ENCODE measurements at regions not wholly inside any gene's neighbourhood (a gene's known extent, or its start where the extent isn't known, plus 50 kb on each side); places are given as distances from the start of the nearest gene placed in this dataset.

DNA sequence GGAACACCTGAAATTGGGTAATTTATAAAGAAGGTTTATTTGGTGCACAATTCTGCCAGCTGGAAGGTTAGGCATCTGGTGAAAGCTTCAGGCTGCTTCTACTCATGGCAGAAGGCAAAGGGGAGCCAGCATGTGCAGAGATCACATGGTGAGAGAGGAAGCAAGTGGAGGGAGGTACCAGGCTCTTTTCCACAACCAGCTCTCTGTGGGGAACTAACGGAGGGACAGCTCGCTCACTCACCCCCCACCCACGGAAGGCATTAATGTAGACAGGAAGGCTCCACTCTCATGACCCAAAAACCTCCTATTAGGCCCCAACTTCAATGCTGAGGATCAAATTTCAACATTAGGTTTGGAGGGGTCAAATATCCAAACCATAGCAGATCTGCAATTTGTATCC, 75.6 kb upstream of the ARHGAP32 start (continued):
- TF ChIP-seq, protein P1, sequence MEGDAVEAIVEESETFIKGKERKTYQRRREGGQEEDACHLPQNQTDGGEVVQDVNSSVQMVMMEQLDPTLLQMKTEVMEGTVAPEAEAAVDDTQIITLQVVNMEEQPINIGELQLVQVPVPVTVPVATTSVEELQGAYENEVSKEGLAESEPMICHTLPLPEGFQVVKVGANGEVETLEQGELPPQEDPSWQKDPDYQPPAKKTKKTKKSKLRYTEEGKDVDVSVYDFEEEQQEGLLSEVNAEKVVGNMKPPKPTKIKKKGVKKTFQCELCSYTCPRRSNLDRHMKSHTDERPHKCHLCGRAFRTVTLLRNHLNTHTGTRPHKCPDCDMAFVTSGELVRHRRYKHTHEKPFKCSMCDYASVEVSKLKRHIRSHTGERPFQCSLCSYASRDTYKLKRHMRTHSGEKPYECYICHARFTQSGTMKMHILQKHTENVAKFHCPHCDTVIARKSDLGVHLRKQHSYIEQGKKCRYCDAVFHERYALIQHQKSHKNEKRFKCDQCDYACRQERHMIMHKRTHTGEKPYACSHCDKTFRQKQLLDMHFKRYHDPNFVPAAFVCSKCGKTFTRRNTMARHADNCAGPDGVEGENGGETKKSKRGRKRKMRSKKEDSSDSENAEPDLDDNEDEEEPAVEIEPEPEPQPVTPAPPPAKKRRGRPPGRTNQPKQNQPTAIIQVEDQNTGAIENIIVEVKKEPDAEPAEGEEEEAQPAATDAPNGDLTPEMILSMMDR (IDR thresholded peaks at IDR 0.05; ENCODE audit: control extremely low read depth in 1 of 3, insufficient read depth in 1 of 3, low read depth in 1 of 3, low read length in 3 of 3) = no peak
- TF ChIP-seq RAD21 (IDR thresholded peaks at IDR 0.05 in 1 of 2, conservative IDR thresholded peaks at IDR 0.05 in 1 of 2; ENCODE audit: low read depth in 2 of 2, low read length in 2 of 2) = no peak

Measured in H1 (cell line).